ENCODE measurements at regions not wholly inside any gene's neighbourhood (a gene's known extent, or its start where the extent isn't known, plus 50 kb on each side); places are given as distances from the start of the nearest gene placed in this dataset.

DNA sequence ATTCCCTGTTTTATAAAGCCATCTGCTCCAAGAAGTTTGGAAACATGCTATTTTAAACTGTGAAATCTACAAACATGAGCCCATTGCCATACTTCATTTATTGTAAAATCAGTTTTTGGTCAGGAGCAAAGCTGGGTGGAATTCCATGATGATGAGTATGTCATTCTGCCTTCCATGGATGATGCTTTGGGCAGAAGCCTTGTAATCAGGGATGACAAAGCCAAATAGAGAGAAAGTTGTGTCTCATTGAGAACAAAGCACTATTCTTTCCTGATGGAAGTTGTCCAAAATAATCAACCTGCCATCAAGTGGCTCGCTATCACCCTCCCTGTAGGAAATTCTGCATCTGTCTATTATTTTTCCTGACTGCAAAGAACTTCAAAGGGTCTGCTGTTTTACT is 313.0 kb upstream of the DEFB112 start:
- TF ChIP-seq, protein P1, sequence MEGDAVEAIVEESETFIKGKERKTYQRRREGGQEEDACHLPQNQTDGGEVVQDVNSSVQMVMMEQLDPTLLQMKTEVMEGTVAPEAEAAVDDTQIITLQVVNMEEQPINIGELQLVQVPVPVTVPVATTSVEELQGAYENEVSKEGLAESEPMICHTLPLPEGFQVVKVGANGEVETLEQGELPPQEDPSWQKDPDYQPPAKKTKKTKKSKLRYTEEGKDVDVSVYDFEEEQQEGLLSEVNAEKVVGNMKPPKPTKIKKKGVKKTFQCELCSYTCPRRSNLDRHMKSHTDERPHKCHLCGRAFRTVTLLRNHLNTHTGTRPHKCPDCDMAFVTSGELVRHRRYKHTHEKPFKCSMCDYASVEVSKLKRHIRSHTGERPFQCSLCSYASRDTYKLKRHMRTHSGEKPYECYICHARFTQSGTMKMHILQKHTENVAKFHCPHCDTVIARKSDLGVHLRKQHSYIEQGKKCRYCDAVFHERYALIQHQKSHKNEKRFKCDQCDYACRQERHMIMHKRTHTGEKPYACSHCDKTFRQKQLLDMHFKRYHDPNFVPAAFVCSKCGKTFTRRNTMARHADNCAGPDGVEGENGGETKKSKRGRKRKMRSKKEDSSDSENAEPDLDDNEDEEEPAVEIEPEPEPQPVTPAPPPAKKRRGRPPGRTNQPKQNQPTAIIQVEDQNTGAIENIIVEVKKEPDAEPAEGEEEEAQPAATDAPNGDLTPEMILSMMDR (conservative IDR thresholded peaks at IDR 0.05 in 1 of 2, IDR thresholded peaks at IDR 0.05 in 1 of 2; ENCODE audit: extremely low read depth in 1 of 2, insufficient read depth in 1 of 2, low read depth in 1 of 2, low read length in 2 of 2), result no peak
- TF ChIP-seq EZH2 (IDR thresholded peaks at IDR 0.05; ENCODE audit: borderline replicate concordance, low read length), result no peak

All from mammary epithelial cell (primary cell).